Sigmoid colon (tissue), 6 donors: ENCODE measurements at regions not wholly inside any gene's neighbourhood (a gene's known extent, or its start where the extent isn't known, plus 50 kb on each side); places are given as distances from the start of the nearest gene placed in this dataset.

Experiments
- DNase-seq: peaks from one replicate; pipeline ENCODE4 v3.0.0-alpha.2; 2019
- H3K27ac ChIP-seq, 4 donors: fragments of 200-600 bp; sonication (generic); one replicate each; pipeline ENCODE4 v1.5.1; 2016 to 2019; ENCODE audit warnings: mild to moderate bottlenecking in 1 of 4
- H3K27me3 ChIP-seq, 3 donors: fragments of 200-600 bp; sonication (generic); one replicate each; pipeline ENCODE4 v1.5.1; 2019; ENCODE audit warnings: mild to moderate bottlenecking in 1 of 3
- H3K36me3 ChIP-seq, 4 donors: fragments of 200-600 bp; sonication (generic); one replicate each; pipeline ENCODE4 v1.5.1; 2016 to 2019
- H3K4me1 ChIP-seq, 4 donors: fragments of 200-600 bp; sonication (generic); one replicate each; pipeline ENCODE4 v1.5.1; 2017 to 2019
- H3K4me3 ChIP-seq, 4 donors: fragments of 200-600 bp; sonication (generic); one replicate each; pipeline ENCODE4 v1.5.1; 2017 to 2019; ENCODE audit warnings: mild to moderate bottlenecking in 2 of 4, moderate library complexity in 1 of 4
- H3K9me3 ChIP-seq, 4 donors: fragments of 200-600 bp in 3 of 4; sonication (generic) in 3 of 4; one replicate each; pipeline versions ENCODE4 v1.5.1 to v1.6.1; 2013 to 2019
- EP300 ChIP-seq, 4 donors: sonication (generic); formaldehyde crosslinking; IDR thresholded peaks; one replicate each; pipeline ENCODE4 v1.6.1; 2017; ENCODE audit warnings: antibody characterized with exemption in 4 of 4
- POLR2A ChIP-seq, 2 donors: fragments of 450-650 bp; IDR thresholded peaks; one replicate each; pipeline ENCODE4 v1.6.1; 2016; ENCODE audit warnings: antibody characterized with exemption in 2 of 2, mild to moderate bottlenecking in 2 of 2, moderate library complexity in 2 of 2
- POLR2AphosphoS5 ChIP-seq, 4 donors: sonication (generic); formaldehyde crosslinking; IDR thresholded peaks; one replicate each; pipeline ENCODE4 v1.6.1; 2017; ENCODE audit warnings: antibody characterized with exemption in 4 of 4
- whole genome bisulfite sequencing, 2 donors: extraction: QIAGEN DNeasy Blood & Tissue Kit; methylation state at CpG; one replicate each; pipeline ENCODE4 v1.1.7; 2013; 5-methylcytosine and 5-hydroxymethylcytosine counted together
- intact Hi-C: fragments of 100-400 bp; cut with DNase I; formaldehyde crosslinking; loops from one replicate; pipeline ENCODE4 v1.15.1; 2023
- TF ChIP-seq, protein P1 (sequence below), 4 experiments: fragments of 450-650 bp in 3 of 4; fragments of 200-600 bp in 1 of 4; IDR thresholded peaks; one replicate each; pipeline ENCODE4 v1.5.1; 2016 to 2019; ENCODE audit warnings: antibody characterized with exemption in 4 of 4, mild to moderate bottlenecking in 3 of 4, moderate library complexity in 2 of 4
- donor health status: healthy with polysubstance abuse.
- donor health status: healthy.

DNA sequence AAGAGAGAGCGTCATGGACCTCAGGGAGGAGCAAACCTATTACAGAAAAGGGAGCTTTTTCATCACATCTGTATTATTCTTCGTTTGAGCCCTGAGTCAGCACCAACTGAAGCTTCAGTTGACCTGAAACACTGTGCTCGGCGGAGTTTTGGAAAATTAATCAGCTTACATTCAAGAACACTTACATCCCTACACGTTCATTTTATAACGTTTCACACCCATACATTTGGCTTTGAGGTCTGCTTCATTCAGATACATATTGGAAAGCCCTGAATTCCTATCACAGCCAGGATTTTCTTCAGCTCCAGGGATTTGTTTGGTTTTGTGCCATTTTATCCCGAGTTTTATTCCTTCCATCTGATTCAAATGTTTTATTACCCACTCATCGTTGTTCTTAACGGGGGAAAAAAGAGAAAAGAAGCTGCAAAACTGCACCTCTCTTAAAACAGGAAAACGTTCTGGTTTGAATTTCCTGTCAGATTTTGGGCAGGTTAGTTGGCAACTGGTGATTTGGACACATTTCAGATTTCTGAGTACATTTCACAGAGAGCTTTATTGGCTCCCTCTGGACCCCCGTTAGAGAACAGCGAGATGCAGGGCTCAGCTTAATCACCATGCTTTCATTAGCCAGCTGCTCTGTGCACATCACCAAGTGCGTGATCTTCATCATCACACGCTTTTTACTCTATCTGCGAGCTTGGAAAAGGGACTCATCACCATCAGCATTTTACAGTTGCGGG is 88.8 kb downstream of the CDC42EP3 start:
- TF ChIP-seq, protein P1, sequence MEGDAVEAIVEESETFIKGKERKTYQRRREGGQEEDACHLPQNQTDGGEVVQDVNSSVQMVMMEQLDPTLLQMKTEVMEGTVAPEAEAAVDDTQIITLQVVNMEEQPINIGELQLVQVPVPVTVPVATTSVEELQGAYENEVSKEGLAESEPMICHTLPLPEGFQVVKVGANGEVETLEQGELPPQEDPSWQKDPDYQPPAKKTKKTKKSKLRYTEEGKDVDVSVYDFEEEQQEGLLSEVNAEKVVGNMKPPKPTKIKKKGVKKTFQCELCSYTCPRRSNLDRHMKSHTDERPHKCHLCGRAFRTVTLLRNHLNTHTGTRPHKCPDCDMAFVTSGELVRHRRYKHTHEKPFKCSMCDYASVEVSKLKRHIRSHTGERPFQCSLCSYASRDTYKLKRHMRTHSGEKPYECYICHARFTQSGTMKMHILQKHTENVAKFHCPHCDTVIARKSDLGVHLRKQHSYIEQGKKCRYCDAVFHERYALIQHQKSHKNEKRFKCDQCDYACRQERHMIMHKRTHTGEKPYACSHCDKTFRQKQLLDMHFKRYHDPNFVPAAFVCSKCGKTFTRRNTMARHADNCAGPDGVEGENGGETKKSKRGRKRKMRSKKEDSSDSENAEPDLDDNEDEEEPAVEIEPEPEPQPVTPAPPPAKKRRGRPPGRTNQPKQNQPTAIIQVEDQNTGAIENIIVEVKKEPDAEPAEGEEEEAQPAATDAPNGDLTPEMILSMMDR (IDR thresholded peaks at IDR 0.05) = no peak
- TF ChIP-seq POLR2A (IDR thresholded peaks at IDR 0.05) = no peak
- no peak for TF ChIP-seq EP300 (IDR thresholded peaks at IDR 0.05)
- no peak for TF ChIP-seq POLR2AphosphoS5 (IDR thresholded peaks at IDR 0.05)
- Histone ChIP-seq H3K9me3 (no peaks in the 10 kb centered on the region), H3K4me1 (peaks cover 0 to 50% (median 44%) of the 10 kb centered on the region in 4 donors), H3K36me3 (no peaks in the 10 kb centered on the region), H3K27me3 (no peaks in the 10 kb centered on the region), H3K27ac (peak overlapping the region in 1 of 4 donors; percentile 65), H3K4me3 (no peak overlapping the region)
- WGBS, 2 donors = 47 to 75% methylated on average over 16 of the region's 16 CpGs
- intact Hi-C loops = no loop called here
- DNase-seq = no peak

DNA sequence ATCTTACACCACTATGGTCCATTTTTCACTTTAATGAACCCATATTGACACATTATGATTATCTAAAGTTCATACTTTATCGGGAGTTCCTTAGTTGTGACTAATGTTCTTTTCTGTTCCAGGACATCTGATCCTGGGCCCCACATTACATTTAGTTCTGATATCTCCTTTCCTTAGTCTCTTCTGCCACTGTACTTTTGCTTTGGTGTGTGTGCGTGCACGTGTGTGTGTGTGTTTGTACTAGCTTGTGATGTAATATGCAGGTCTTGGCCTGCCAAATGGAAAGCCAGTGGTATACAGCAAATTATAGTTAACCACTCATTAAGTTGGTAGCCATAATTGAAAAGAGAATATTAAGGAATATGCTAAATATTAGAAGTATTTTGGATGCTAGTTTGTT is 88.0 kb downstream of the CDC42EP3 start:
- H3K4me3 ChIP-seq = no peak overlapping the region
- intact Hi-C loops = no loop called here

DNA sequence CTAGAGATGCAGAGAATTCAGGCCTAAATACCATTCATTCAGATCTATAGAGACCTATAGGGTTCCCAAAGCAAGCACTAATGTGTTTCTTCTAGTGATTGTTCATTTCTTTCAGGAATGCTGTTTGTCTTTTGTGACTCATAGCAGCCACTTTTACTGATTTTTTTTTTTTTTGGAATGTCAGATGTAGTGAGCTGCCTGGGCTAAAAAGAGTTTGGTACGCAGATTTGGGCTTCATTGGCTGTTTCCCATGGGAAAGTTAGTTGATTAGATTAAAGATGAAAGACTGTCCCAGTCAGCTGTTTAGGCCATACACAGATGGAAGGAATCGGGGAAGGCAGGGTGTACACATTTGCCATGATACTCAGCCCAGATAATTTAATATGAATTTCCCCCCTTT is 87.6 kb downstream of the CDC42EP3 start:
- peaks cover 0 to 50% (median 44%) of the 10 kb centered on the region in 4 donors for H3K4me1 ChIP-seq
- no peak for DNase-seq
- peak overlapping the region in 3 of 4 donors; percentile 1 to 65 (median 11) for H3K27ac ChIP-seq
- TF ChIP-seq, protein P1 (IDR thresholded peaks at IDR 0.05) = no peak
- TF ChIP-seq POLR2AphosphoS5 (IDR thresholded peaks at IDR 0.05) = no peak
- no peak for TF ChIP-seq EP300 (IDR thresholded peaks at IDR 0.05)
- no peak for TF ChIP-seq POLR2A (IDR thresholded peaks at IDR 0.05)
- no peaks in the 10 kb centered on the region for H3K27me3 ChIP-seq
- no peak overlapping the region for H3K4me3 ChIP-seq
- intact Hi-C loops = no loop called here
- no peaks in the 10 kb centered on the region for H3K36me3 ChIP-seq
- H3K9me3 ChIP-seq = no peaks in the 10 kb centered on the region
- WGBS, 2 donors = 87 to 90% methylated on average over 2 of the region's 2 CpGs

More for the DNA sequence above, 88.0 kb downstream of the CDC42EP3 start:
- no peaks in the 10 kb centered on the region for H3K9me3 ChIP-seq
- no peaks in the 10 kb centered on the region for H3K27me3 ChIP-seq
- H3K27ac ChIP-seq = peak overlapping the region in 2 of 4 donors; percentile 1 to 65
- 90 to 91% methylated on average over 3 of the region's 3 CpGs for WGBS, 2 donors
- no peak for DNase-seq
- no peaks in the 10 kb centered on the region for H3K36me3 ChIP-seq
- H3K4me1 ChIP-seq = peaks cover 0 to 50% (median 44%) of the 10 kb centered on the region in 4 donors
- TF ChIP-seq, protein P1 (IDR thresholded peaks at IDR 0.05) = no peak
- TF ChIP-seq EP300 (IDR thresholded peaks at IDR 0.05) (no peak), POLR2AphosphoS5 (IDR thresholded peaks at IDR 0.05) (no peak), POLR2A (IDR thresholded peaks at IDR 0.05) (no peak)

DNA sequence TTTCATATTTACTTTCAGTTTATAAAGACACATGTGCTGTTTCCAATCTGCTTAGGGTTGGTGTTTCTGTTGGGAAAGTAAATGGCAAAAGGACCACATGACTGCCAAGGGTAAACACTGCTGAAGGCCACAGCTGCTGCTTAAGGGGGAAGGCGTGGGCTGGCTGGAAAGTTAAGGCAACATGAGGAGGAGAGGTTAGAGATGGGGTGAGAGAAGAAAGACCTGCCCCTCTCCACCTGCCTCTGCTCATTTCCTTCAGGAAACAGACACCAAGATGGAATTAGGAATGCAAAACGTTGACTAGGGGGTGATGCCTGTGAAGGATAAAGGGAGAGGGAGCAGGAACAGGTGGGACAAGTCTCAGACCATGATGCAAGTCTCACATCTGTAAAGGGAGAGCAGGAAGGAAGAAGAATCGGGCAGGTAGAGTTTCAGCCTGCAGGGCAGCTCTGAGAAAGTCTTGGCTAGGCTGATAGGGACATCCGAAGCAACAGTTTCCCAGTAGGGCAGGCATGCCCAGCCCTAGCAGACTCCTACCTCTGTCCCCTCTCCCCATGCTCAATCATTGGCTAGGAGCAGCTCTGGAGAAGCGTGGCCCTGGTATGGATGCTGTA is 86.0 kb downstream of the CDC42EP3 start:
- no peak for TF ChIP-seq EP300 (IDR thresholded peaks at IDR 0.05)
- peak in 1 of 4 donors; percentile 9 for TF ChIP-seq POLR2AphosphoS5 (IDR thresholded peaks at IDR 0.05)
- TF ChIP-seq, protein P1 (IDR thresholded peaks at IDR 0.05) = no peak
- H3K9me3 ChIP-seq = no peaks in the 10 kb centered on the region
- H3K27me3 ChIP-seq = no peaks in the 10 kb centered on the region
- H3K27ac ChIP-seq = peak overlapping the region in 3 of 4 donors; percentile 38 to 65 (median 53)
- intact Hi-C loops = no loop called here
- 34 to 55% methylated on average over 5 of the region's 5 CpGs for WGBS, 2 donors
- no peak overlapping the region for H3K4me3 ChIP-seq
- no peaks in the 10 kb centered on the region for H3K36me3 ChIP-seq
- no peak for DNase-seq
- H3K4me1 ChIP-seq = peaks cover 0 to 59% (median 50%) of the 10 kb centered on the region in 4 donors
